ENCODE measurements at regions not wholly inside any gene's neighbourhood (a gene's known extent, or its start where the extent isn't known, plus 50 kb on each side); places are given as distances from the start of the nearest gene placed in this dataset.

DNA sequence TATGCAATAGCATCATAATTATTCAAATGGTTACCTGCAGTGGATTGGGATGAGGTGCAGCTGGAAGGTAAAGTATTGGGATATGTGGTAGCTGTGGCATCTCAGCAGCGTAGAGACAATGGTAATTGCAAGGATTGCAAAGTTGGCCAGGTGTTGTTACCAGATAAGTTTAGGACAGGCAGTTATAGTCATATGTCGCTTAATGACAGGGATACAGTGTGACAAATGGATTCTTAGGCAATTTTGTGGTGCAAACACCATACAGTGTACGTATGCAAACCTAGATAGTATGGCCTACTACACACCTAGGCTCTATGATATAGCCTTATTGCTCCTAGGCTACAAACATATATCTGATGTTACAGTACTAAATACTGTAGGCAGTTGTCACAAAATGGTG lies 163.5 kb upstream of the LYZL2 start:
- no peak for DNase-seq (ENCODE audit: low read depth)

DNA sequence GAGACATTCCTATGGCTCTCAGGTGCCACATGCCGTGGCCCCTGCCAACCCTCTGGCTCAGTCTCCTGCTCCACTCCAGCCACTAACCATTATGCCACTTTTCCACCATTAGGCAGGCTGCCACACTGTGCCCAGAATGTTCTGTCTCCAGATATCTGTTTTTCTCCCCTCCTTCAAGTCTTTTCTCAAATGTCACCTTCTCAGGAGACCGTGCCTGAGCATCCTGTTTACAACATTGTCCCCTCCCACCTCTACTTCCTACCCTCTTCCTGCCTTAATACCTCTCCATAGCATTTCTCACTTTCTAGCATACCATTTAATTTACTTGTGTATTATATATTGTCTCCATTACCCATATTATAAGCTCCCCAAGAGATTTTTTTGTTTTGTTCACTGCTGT lies 162.5 kb upstream of the LYZL2 start:
- no peak for DNase-seq (ENCODE audit: low read depth)

DNA sequence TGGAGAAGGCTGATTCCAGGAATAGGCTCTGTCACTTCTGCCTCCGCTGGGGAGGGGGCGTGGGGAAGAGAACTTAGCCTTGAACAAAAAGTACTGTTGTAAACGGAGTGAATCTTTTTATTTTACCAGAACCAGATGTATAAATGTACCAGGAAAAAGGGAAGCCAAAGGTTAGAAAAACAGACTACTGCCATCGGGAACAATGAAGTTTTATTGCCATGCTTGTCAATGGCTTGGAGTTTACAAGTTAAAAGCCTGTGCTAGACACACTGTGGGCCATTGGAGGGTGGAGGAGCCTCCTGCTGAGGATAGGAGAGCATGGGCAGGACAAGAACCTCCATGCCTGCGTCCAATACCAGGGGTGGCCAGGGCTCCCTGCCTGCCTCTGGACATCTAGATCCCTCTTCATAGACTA lies 161.7 kb upstream of the LYZL2 start:
- no peak for DNase-seq (ENCODE audit: low read depth)

DNA sequence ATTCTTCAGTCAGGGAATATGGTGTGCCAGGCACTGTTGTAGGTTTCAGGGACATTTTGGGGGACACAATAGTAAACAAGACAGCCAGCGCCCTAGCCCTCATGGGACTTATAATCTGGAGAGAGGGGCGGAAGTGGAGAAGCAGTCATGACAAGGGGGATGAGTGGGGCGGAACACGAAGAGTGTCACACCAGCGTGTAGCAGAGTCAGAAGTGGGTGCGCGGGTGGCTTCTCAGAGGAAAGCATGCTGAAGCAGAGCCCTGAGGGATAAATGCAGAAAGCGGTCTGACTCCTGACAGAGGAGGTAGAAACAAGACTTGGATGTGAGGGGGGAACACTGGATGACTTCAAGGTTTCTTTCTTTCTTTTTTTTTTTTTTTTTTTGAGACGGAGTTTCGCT lies 160.3 kb upstream of the LYZL2 start:
- DNase-seq (ENCODE audit: low read depth) = no peak

DNA sequence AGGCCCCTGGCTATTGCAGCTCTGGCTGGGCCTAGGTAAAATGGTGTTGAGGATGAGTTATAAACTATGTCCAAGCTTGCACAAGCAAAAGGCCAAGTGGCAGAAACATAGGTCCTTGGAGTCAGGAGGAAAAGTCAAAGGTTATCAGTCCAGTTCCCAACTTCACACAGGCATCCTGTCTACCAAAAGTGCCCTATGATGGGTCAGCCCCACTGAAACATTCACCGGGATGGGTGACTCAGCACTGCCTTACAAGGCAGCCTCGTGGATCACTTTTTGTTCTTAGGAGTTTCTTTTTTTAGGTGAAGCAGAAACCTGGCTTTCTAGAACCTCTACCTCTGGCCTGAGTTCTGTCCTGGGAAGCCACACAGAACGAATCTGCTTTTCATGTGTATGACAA lies 158.8 kb upstream of the LYZL2 start:
- DNase-seq (ENCODE audit: low read depth) = peak; percentile 43

DNA sequence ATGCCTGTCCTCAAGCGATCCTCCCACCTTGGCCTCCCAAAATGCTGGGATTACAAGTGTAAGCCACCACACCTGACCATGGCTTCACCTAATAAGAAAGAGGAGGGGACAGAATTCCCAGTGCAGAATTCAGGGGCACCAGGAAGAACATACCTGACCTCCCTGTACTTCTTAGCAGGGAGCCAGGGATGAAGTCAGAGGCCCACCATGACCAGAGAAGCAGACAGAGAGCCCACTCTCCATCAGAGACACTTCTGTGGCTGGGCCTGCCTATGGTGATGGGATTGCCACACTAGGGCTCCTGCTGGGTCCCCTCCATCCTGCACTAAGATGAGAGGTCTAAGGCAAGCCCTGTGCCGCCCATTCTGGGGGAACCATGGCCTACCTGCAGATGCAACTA lies 157.4 kb upstream of the LYZL2 start:
- DNase-seq (ENCODE audit: low read depth) = no peak

DNA sequence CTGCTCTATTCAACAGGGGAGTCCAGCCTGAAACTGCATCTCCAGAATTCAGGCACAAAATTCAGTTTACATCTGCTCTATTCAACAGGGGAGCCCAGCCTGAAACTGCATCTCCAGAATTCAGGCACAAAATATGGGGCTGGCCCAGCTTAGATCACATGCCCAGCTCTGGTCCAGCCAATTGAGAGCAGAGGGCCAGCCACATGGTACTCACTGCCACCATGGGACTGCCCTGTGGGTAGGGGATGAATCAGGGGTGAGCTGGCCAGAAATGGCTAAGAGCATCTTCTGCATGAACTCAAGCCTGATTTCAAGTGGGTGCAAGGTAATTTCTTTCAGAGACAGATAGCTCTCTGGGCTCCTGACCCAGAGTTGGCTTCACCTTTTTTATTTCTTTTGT lies 156.6 kb upstream of the LYZL2 start:
- DNase-seq (ENCODE audit: low read depth) = peak; percentile 36

DNA sequence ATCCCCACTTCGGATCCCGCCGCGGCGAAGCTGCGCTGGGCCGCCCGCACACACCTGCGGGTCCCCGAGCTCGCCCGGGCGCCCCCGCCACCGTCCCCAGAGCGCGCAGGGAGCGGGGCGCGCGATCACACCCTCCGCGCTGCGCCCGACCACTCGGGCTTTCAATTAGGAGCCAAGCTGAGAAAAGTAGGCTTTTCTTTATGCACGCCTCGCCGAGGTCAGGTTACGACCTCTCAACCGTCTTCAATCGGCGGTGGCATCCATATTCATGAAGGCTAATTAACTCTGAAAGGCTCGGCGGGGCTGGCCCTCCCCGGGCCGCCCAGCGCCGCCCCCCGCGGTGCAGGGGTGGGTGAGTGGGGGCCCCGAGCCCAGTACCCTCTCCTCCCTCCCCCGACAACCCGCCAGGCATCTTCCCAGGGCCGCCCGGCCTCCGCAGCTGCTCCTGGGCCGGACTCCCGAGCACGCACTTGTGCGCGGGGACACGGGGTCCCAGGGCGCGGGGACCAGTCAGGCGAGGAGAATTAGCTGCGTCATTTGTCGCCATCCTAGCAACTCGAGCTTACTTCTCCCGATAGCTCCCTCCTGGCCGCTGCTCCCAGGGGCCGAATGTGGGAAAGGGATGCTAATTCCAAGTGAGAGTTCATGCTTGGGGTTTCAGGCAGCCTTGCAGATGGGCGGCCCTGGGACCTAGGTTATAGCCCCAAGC lies 155.5 kb upstream of the LYZL2 start:
- no peak for DNase-seq (ENCODE audit: low read depth)

DNA sequence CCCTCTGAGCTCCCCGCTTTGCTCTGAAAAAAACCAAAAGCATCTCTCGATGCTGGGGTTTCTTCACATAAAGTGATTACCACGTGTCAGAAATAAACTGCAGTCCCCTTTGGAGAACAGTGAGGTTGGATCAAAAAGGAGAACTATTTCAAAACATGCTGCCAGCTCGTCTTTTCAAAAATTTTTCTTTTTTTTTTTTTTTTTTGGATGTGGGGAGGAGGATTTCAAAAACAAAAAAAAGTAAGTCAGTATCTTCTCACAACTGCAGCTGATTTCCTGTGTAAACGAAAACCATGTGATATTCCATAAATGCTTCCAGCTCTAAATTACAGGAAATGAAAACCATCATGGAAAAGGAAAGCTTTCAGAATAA lies 155.0 kb upstream of the LYZL2 start:
- DNase-seq (ENCODE audit: low read depth) = no peak

DNA sequence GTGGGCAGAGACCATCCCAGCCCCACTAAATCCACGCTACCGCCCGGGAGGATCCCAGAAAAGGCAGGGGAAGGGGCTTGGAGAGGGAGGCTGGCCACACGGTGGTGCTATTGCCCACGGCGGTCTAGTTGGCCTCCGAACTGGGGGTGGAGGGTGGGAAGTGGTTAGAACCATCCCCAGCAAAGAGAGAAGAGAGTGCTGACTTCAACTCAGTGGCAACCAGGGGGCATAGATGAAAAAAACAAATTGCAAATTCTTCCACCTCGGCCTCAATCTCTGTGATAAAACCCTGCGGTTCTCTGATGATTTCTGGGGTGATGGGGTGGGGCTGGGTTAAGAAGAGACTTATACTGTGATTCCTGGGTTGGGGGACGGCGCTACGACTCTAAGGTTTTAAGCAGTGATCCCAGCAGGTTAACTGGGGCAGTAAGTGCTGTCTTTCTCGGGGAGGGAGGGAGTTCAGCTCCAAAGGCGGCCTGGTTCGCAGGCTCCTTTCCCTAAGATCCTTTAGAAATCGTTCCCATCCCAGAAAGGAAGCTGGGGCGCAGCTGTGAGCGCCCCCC lies 154.5 kb upstream of the LYZL2 start:
- DNase-seq (ENCODE audit: low read depth) = peak; percentile 60

DNA sequence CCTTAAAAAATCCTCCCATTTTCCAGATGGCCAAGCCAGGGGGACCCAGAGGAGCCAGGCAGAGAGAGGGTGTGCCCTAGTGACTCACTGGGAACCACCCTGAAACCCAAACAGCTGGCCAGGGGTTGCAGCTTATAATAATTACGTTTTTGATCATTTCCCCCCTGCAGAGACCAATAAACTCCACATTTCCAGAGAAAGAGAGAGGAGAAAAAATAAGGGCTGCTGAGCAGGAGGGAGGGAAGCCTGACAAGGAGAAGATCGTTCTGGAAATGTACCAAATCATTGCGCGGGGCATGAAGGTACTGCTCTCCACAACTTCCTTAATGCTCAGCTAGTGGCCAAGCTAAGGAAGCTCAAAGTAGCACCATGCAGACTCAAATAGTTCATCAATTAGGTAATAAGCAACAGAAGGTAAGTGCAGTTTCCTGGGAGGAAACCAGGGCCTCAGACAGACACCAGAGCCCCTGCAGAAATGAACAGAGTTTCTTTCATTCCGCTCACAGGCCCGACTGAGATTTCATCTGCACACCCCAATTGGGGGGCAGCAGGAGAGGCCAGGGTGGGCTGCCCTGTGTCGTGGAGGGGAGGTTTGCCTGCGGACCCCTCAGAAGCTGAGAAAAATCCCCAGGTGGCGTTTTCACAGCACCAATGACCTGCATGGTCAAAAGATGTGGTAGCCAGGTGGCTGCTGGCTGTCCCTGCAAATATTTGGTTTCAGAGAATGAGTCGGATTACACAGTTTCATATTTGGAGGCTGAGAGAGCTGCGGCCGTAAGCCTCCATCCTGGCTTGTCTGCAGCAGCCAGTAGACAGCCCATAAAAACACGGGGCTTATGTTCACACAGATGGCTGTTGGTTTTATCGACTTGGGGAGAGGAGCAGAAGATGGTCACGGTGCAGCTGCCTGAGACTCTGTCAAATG lies 153.2 kb upstream of the LYZL2 start:
- DNase-seq (ENCODE audit: low read depth) = no peak

DNA sequence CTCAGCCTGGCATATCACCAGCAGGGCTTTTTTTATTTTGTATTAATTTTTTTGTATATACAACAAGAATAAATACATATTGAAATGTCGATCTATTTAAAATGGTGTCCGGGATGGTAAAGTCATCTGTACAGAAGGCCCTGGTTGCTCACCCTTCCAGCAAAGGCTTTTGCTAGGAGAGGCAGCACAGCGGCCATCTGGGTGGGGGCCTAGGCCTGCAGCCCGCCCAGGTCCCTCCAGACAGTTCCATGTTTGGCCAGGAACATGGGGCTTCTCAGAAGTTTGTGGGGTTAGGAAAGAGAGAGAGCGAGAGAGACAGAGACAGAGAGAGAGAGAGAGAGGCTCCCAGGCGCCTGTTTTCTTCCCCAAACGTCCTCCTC lies 152.6 kb upstream of the LYZL2 start:
- no peak for DNase-seq (ENCODE audit: low read depth)

DNA sequence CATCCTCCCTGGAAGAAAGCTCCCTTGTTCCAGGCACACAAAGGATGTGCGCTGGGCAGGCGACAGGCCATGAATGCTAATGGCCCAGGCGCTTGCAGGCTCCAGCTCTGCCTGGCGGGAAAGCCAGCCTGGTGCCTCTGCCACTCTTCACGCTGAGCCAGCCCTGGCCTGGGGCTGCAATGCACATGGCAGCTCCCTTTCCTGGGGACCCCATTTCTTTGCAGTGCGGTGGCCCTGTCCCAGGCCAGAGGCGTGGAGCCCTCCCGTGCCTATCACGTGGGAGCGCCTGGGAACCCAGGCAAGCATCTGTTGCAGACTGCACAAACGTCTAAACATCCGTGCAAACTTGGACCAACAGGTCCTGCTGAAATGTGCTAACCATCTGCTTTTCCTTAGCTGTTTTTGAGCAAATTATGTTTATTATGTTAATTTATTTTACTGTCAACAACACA lies 152.1 kb upstream of the LYZL2 start:
- DNase-seq (ENCODE audit: low read depth) = no peak

DNA sequence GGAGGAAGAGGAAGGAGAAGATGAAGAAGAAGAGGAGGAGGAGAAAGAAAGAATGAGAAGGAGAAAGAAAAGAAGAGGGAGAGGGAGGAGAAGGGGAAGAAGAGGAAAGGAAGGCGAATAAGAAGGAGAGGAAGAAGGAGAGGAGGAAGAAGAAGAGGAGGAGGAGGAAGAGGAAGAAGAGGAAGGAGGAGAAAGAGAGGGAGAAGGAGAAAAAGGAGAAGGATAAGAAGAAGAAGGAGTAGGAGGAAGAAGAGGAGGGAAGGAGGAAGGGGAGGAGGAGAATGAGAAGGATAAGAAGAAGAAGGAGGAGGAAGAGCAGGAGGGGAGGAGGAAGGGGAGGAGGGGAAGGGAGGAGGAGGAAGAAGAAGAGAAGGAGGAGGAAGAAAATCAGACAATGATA lies 149.2 kb upstream of the LYZL2 start:
- DNase-seq (ENCODE audit: low read depth) = no peak

DNA sequence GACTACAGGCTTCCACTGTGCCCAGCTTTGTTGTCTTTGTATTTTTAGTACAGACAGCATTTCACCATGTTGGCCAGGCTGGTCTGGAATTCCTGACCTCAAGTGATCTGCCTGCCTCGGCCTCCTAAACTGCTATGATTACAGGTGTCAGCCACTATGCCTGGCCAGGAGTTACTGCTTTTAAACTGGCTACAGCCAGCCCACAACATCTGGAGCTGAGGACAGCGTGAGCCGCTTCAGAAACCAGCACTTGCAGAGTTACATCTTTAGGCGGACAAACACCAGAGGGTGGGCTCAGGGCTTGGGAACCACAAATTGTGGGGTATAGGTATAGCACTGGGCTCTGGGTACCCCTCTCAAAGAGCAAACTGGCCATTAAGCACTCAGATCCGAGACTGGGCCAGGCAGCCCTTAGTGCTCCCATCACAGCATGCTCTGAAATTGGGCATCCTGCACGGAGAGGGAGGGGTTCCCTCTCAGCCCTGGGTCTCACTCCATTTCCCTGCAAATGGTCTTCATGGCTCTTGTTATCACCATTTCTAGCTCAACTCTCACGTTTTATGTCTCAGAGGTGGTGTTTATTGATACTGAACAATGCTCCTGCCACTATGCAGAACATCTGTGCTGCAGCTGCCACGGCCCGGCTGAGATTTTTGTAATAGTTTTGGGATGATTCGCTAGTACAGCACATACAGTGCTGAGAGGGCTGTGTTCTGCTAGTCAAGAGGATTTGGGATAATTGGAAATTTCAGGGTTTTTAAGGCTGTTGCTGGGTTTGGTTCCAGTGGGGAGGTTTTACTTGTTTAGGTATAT lies 146.4 kb upstream of the LYZL2 start:
- DNase-seq (ENCODE audit: low read depth) = no peak

DNA sequence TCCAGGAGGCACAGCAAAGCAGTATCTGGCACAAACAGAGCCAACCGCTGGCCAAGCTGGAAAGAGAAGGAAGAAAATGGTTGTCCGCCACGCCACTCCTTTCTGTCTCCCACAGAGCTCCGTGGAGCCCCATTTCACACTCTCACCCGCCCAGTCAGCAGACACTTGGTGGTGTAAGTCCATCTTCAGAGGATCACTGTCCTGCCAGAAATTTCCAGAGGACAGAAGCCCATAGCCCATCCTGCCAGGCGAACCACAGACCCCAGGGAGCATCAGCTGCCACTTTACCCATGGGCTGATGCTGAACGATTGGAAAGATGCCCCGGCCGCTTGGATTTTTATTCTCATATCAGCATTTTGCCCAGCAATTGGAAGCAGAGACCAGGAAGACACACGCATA lies 144.7 kb upstream of the LYZL2 start:
- no peak for DNase-seq (ENCODE audit: low read depth)

DNA sequence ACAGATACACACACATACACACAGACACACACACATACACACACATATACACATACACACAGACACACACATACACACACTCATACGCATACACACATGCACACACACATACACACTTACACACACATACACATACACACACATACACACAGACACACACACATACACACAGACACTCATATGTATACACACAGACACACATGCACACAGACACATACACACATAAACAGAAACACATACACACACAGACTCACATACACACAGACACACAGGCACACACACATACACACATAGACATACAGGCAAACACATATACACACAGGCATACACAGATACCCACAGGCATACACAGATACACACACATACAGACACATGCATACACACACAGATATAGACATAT lies 143.9 kb upstream of the LYZL2 start:
- no peak for DNase-seq (ENCODE audit: low read depth)

DNA sequence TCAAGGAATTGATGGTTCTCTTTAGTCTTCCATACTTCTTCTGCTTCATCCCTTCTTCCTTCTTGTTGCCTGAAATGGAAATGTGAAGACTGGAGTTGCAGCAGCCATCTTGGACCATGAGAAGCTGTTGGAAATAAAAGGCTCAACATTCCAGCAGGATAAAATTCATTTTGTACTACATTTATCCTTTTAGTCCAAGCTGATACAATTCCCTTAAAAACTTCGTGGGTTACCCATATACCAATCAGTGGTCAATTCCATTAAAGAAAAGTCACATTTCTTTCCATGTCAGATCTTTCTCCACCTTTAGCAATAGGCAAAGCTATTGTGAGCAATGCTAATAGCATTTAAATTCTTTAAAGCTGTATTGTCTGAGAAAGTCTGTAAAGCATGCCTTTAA lies 141.3 kb upstream of the LYZL2 start:
- DNase-seq (ENCODE audit: low read depth) = no peak

DNA sequence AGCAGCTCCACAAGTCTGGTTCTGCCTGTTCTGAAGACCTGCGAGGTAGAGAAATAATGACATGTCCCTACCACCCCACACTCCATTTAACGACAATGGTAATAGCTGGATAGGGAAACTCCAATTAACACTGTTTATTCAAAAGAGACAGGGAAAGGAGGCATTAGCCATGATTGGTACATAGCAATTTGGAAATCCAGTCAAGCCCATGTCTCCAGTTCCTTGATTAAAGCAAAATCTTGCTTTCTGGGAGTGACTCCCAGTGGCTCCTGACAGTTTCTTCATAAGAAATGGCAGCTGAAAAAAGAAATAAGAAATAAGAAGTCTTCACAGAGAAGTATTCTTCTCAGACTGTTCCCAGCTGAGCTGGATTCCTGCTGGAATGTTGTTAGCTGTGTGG lies 140.7 kb upstream of the LYZL2 start:
- no peak for DNase-seq (ENCODE audit: low read depth)

DNA sequence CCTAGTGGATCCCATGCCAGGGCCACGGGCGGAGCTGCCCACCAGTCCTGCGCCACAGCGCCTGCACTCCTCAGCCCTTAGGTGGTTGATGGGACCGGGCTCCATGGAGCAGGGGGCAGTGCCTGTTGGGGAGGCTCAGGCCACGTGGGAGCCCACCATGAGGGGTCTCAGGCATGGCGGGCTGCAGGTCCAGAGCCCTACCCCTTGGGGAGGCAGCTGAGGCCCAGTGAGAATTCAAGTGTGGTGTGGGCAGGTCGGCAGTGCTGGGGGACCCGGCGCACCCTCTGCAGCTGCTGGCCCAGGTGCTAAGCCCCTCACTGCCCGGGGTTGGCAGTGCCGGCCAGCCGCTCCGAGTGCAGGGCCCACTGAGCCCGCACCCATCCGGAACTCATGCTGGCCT lies 139.8 kb upstream of the LYZL2 start:
- no peak for DNase-seq (ENCODE audit: low read depth)

DNA sequence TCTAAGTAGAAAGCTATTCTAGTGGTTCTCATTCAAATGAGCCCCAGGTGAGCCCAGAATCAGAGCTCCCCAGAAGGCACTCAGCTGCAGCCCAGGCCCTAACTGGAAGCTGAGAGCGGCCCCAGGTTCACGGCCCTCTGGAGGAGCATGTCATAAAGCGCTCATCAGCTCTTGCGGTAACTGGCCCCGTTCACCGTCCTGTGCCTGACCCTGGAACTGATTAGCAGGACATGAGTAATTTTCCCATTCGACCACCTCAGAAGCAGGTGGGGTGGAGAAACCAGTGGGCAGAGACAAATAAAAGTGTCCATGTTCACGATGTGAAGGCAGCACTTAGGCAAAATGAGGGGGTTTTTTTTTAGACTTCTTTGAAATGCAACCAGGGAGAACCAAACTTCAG lies 136.1 kb upstream of the LYZL2 start:
- no peak for DNase-seq (ENCODE audit: low read depth)
